ENCODE measurements at regions not wholly inside any gene's neighbourhood (a gene's known extent, or its start where the extent isn't known, plus 50 kb on each side); places are given as distances from the start of the nearest gene placed in this dataset.

- no peaks in the 10 kb centered on the region for H3K4me1 ChIP-seq
- H3K27me3 ChIP-seq, result no peaks in the 10 kb centered on the region
- TF ChIP-seq CTCF (IDR thresholded peaks at IDR 0.05) (no peak), POLR2A (IDR thresholded peaks at IDR 0.05) (no peak)
- no peaks in the 10 kb centered on the region for H3K36me3 ChIP-seq
- intact Hi-C loops (cut with DNase I), result no loop called here
- no peak overlapping the region for H3K27ac ChIP-seq
- DNase-seq, result no peak
- H3K9me3 ChIP-seq, result no peaks in the 10 kb centered on the region
- H3K4me3 ChIP-seq (replicated peaks in 1 of 3), result no peak overlapping the region
- WGBS, 2 donors, result 81 to 83% methylated on average over 1 of the region's 1 CpG
Observed at GRCh38 chr2:125281242-125281641, 1256.2 kb downstream of the CNTNAP5 start.

GRCh38 chr2:125296742-125297141 is 1271.7 kb downstream of the CNTNAP5 start:
- no peak for DNase-seq
- Histone ChIP-seq H3K36me3 (no peaks in the 10 kb centered on the region), H3K27ac (no peak overlapping the region), H3K27me3 (no peaks in the 10 kb centered on the region), H3K4me1 (no peaks in the 10 kb centered on the region), H3K4me3 (replicated peaks in 1 of 3) (no peak overlapping the region), H3K9me3 (no peaks in the 10 kb centered on the region)
- intact Hi-C loops (cut with DNase I), result no loop called here
- TF ChIP-seq POLR2A (IDR thresholded peaks at IDR 0.05) (no peak), CTCF (IDR thresholded peaks at IDR 0.05) (no peak)
- WGBS, 2 donors, result 69 to 70% methylated on average over 5 of the region's 5 CpGs

- TF ChIP-seq POLR2A (IDR thresholded peaks at IDR 0.05) (no peak), CTCF (IDR thresholded peaks at IDR 0.05) (no peak)
- intact Hi-C loops (cut with DNase I), result no loop called here
- no peaks in the 10 kb centered on the region for H3K27me3 ChIP-seq
- no peaks in the 10 kb centered on the region for H3K36me3 ChIP-seq
- no peak for DNase-seq
- 79 to 80% methylated on average over 6 of the region's 6 CpGs for WGBS, 2 donors
- no peaks in the 10 kb centered on the region for H3K9me3 ChIP-seq
- H3K4me1 ChIP-seq, result no peaks in the 10 kb centered on the region
- no peak overlapping the region for H3K4me3 ChIP-seq (replicated peaks in 1 of 3)
- H3K27ac ChIP-seq, result no peak overlapping the region
Observed at GRCh38 chr2:125310657-125311364, 1285.7 kb downstream of the CNTNAP5 start.

- no peaks in the 10 kb centered on the region for H3K9me3 ChIP-seq
- H3K4me3 ChIP-seq (replicated peaks in 1 of 3), result no peak overlapping the region
- no peaks in the 10 kb centered on the region for H3K4me1 ChIP-seq
- H3K36me3 ChIP-seq, result no peaks in the 10 kb centered on the region
- 93 to 96% methylated on average over 17 of the region's 17 CpGs for WGBS, 2 donors
- H3K27me3 ChIP-seq, result no peaks in the 10 kb centered on the region
- no peak for DNase-seq
- no peak overlapping the region for H3K27ac ChIP-seq
- TF ChIP-seq CTCF (IDR thresholded peaks at IDR 0.05) (no peak), POLR2A (IDR thresholded peaks at IDR 0.05) (no peak)
- intact Hi-C loops (cut with DNase I), result no loop called here
Observed at GRCh38 chr2:125312342-125312741, 1287.3 kb downstream of the CNTNAP5 start.

- 46 to 83% methylated on average over 1 of the region's 1 CpG for WGBS, 2 donors
- Histone ChIP-seq H3K36me3 (no peaks in the 10 kb centered on the region), H3K9me3 (no peaks in the 10 kb centered on the region), H3K27me3 (no peaks in the 10 kb centered on the region), H3K4me1 (no peaks in the 10 kb centered on the region), H3K4me3 (replicated peaks in 1 of 3) (no peak overlapping the region), H3K27ac (no peak overlapping the region)
- intact Hi-C loops (cut with DNase I), result no loop called here
- no peak for TF ChIP-seq POLR2A (IDR thresholded peaks at IDR 0.05)
- no peak for TF ChIP-seq CTCF (IDR thresholded peaks at IDR 0.05)
- DNase-seq, result no peak
Observed at GRCh38 chr2:125313806-125314205, 1288.7 kb downstream of the CNTNAP5 start.
